ENCODE measurements at regions not wholly inside any gene's neighbourhood (a gene's known extent, or its start where the extent isn't known, plus 50 kb on each side); places are given as distances from the start of the nearest gene placed in this dataset.

GRCh38 chrX:22365460-22365859 lies 92.7 kb downstream of the CBLL2 start:
- H3K79me1 ChIP-seq (ENCODE audit: insufficient read depth, low read depth, low read length, poor library complexity, severe bottlenecking) = no peaks in the 10 kb centered on the region
- no peak overlapping the region for H3K9ac ChIP-seq (ENCODE audit: extremely low read depth, insufficient read length, low read length)
- no peak for DNase-seq
- no peak overlapping the region for H2BK15ac ChIP-seq (ENCODE audit: low read depth, low read length)
- H3K4ac ChIP-seq (ENCODE audit: low read depth, low read length) = no peak overlapping the region
- no peak overlapping the region for H4K91ac ChIP-seq (ENCODE audit: insufficient read length, low read depth, low read length)
- no peak overlapping the region for H3K4me3 Mint-ChIP-seq
- H3K27ac Mint-ChIP-seq = no peak overlapping the region
- no peak overlapping the region for H3K18ac ChIP-seq (ENCODE audit: insufficient read length, low read depth, low read length)
- no peak overlapping the region for H4K5ac ChIP-seq (ENCODE audit: insufficient read length, low read depth, low read length)
- no peaks in the 10 kb centered on the region for H3K27me3 ChIP-seq (ENCODE audit: insufficient read depth, low read length)
- H4K8ac ChIP-seq (replicated peaks; ENCODE audit: insufficient read length, low read depth, low read length) = no peak overlapping the region
- H4K20me1 ChIP-seq (ENCODE audit: control insufficient read depth, insufficient read depth, insufficient read length) = no peaks in the 10 kb centered on the region
- H2AK5ac ChIP-seq (ENCODE audit: insufficient read length, low read length) = no peak overlapping the region
- no CpG with 5 or more reads among the region's 3 CpGs for WGBS (ENCODE audit: extremely low coverage, insufficient read length, low lambda C conversion rate)
- H3K23ac ChIP-seq (ENCODE audit: insufficient read length, low read depth, low read length) = no peak overlapping the region
- no peaks in the 10 kb centered on the region for H3K23me2 ChIP-seq (ENCODE audit: insufficient read length, low read depth, low read length, poor library complexity, severe bottlenecking)
- H3K4me1 ChIP-seq (ENCODE audit: insufficient read depth, low read length) = no peaks in the 10 kb centered on the region
- no peak overlapping the region for H2AFZ ChIP-seq (ENCODE audit: low read length)
- H3K27ac ChIP-seq (ENCODE audit: insufficient read length, low read depth, low read length) = no peak overlapping the region
- H3K4me1 Mint-ChIP-seq = no peaks in the 10 kb centered on the region
- peaks cover 3 to 24% of the 10 kb centered on the region in 2 experiments; a peak in 4 of 5 replicates for H3K9me3 Mint-ChIP-seq
- H3K56ac ChIP-seq (ENCODE audit: insufficient read length, low read depth, low read length) = no peak overlapping the region
- no peak overlapping the region for H3T11ph ChIP-seq (ENCODE audit: low read length)
- TF ChIP-seq CTCF (conservative IDR thresholded peaks at IDR 0.05) = no peak
- no peaks in the 10 kb centered on the region for H3K27me3 Mint-ChIP-seq (ENCODE audit: low read depth)
- no peaks in the 10 kb centered on the region for H3K9me3 ChIP-seq (ENCODE audit: control insufficient read depth, low read depth, low read length)
- no peak overlapping the region for H2BK120ac ChIP-seq (ENCODE audit: low read depth, low read length, poor library complexity, severe bottlenecking)
- no peaks in the 10 kb centered on the region for H3K36me3 Mint-ChIP-seq (ENCODE audit: insufficient read depth in 1 of 3, low read depth in 3 of 3)
- H3K79me2 ChIP-seq (ENCODE audit: insufficient read depth, low read length) = no peaks in the 10 kb centered on the region
- H2BK5ac ChIP-seq (ENCODE audit: insufficient read length, low read length) = no peak overlapping the region
- H3K4me2 ChIP-seq (ENCODE audit: insufficient read depth, insufficient read length, low read length) = no peak overlapping the region
- H3K14ac ChIP-seq (ENCODE audit: insufficient read depth, low read length) = no peak overlapping the region
- H2BK12ac ChIP-seq (ENCODE audit: insufficient read length, low read depth, low read length) = no peak overlapping the region
- H2BK20ac ChIP-seq (ENCODE audit: low read depth, low read length, poor library complexity, severe bottlenecking) = no peak overlapping the region
